Glutamatergic neuron (in vitro differentiated cells): ENCODE measurements at regions not wholly inside any gene's neighbourhood (a gene's known extent, or its start where the extent isn't known, plus 50 kb on each side); places are given as distances from the start of the nearest gene placed in this dataset.

Experiments used
- DNase-seq: peaks from one replicate; pipeline ENCODE4 v3.0.0; 2022
- H3K27ac Mint-ChIP-seq: one replicate; pipeline ENCODE4 v1.8.0; 2020; ENCODE audit warnings: mild to moderate bottlenecking, mixed read lengths, inconsistent platforms; ENCODE audit not compliant: unreplicated experiment
- H3K27me3 Mint-ChIP-seq: one replicate; pipeline ENCODE4 v1.8.0; 2020; ENCODE audit warnings: mild to moderate bottlenecking, moderate library complexity, mixed read lengths, inconsistent platforms; ENCODE audit not compliant: unreplicated experiment
- H3K36me3 Mint-ChIP-seq: one replicate; pipeline ENCODE4 v1.8.0; 2020; ENCODE audit warnings: mild to moderate bottlenecking, mixed read lengths, inconsistent platforms; ENCODE audit not compliant: unreplicated experiment
- H3K4me1 Mint-ChIP-seq: one replicate; pipeline ENCODE4 v1.8.0; 2020; ENCODE audit warnings: mild to moderate bottlenecking, low read depth, mixed read lengths, inconsistent platforms; ENCODE audit not compliant: unreplicated experiment
- H3K4me3 Mint-ChIP-seq: one replicate; pipeline ENCODE4 v1.8.0; 2020; ENCODE audit warnings: mild to moderate bottlenecking, mixed read lengths, inconsistent platforms; ENCODE audit not compliant: unreplicated experiment
- H3K9me3 Mint-ChIP-seq: one replicate; pipeline ENCODE4 v1.8.0; 2020; ENCODE audit warnings: mild to moderate bottlenecking, moderate library complexity, mixed read lengths, inconsistent platforms; ENCODE audit not compliant: unreplicated experiment
- CTCF ChIP-seq: fragments of 200-600 bp; sonication (generic); IDR thresholded peaks from one replicate; pipeline ENCODE4 v1.5.0; 2021; ENCODE audit not compliant: partially characterized antibody, unreplicated experiment

GRCh38 chr1:232139444-232139843 lies 490.5 kb downstream of the SIPA1L2 start:
- Mint-ChIP-seq H3K36me3 (no peaks in the 10 kb centered on the region), H3K9me3 (peaks cover 4% of the 10 kb centered on the region), H3K27ac (no peak overlapping the region), H3K27me3 (peaks cover 2% of the 10 kb centered on the region), H3K4me1 (peaks cover 14% of the 10 kb centered on the region), H3K4me3 (no peak overlapping the region)
- no peak for TF ChIP-seq CTCF
- no peak for DNase-seq

- H3K9me3 Mint-ChIP-seq: peaks cover 4% of the 10 kb centered on the region
- no peak for TF ChIP-seq CTCF
- peaks cover 20% of the 10 kb centered on the region for H3K4me1 Mint-ChIP-seq
- H3K36me3 Mint-ChIP-seq: no peaks in the 10 kb centered on the region
- no peak for DNase-seq
- H3K4me3 Mint-ChIP-seq: no peak overlapping the region
- H3K27me3 Mint-ChIP-seq: peaks cover 2% of the 10 kb centered on the region
- no peak overlapping the region for H3K27ac Mint-ChIP-seq
Observed at GRCh38 chr1:232138044-232138443, 491.9 kb downstream of the SIPA1L2 start.

GRCh38 chr1:232137066-232137465 lies 492.9 kb downstream of the SIPA1L2 start:
- TF ChIP-seq CTCF: no peak
- H3K4me1 Mint-ChIP-seq: peaks cover 27% of the 10 kb centered on the region

GRCh38 chr1:232136136-232136535 lies 493.8 kb downstream of the SIPA1L2 start:
- Mint-ChIP-seq H3K9me3 (peaks cover 6% of the 10 kb centered on the region), H3K36me3 (peaks cover 3% of the 10 kb centered on the region), H3K27ac (peak overlapping the region; percentile 11), H3K4me3 (no peak overlapping the region), H3K4me1 (peaks cover 32% of the 10 kb centered on the region), H3K27me3 (peaks cover 3% of the 10 kb centered on the region)
- no peak for TF ChIP-seq CTCF
- no peak for DNase-seq

More at GRCh38 chr1:232137066-232137465, 492.9 kb downstream of the SIPA1L2 start:
- no peak for DNase-seq
- Mint-ChIP-seq H3K4me3 (no peak overlapping the region), H3K9me3 (peaks cover 6% of the 10 kb centered on the region), H3K27ac (no peak overlapping the region), H3K36me3 (no peaks in the 10 kb centered on the region), H3K27me3 (peaks cover 2% of the 10 kb centered on the region)

- Mint-ChIP-seq H3K36me3 (peaks cover 12% of the 10 kb centered on the region), H3K27me3 (peaks cover 5% of the 10 kb centered on the region), H3K4me3 (no peak overlapping the region)
Observed at GRCh38 chr1:232134365-232134764, 495.6 kb downstream of the SIPA1L2 start.

More at GRCh38 chr1:232134365-232134764, 495.6 kb downstream of the SIPA1L2 start:
- TF ChIP-seq CTCF: no peak
- Mint-ChIP-seq H3K4me1 (peaks cover 32% of the 10 kb centered on the region), H3K27ac (no peak overlapping the region), H3K9me3 (peaks cover 6% of the 10 kb centered on the region)
- no peak for DNase-seq
